ENCODE measurements at regions not wholly inside any gene's neighbourhood (a gene's known extent, or its start where the extent isn't known, plus 50 kb on each side); places are given as distances from the start of the nearest gene placed in this dataset.

- CTCF ChIA-PET, result no interaction called here
- no peaks in the 10 kb centered on the region for H3K9me3 ChIP-seq (ENCODE audit: control extremely low read depth in 1 of 5, control insufficient read depth in 4 of 5, insufficient read depth in 2 of 5, low read depth in 1 of 5, low read length in 4 of 5)
- H3K36me3 ChIP-seq (ENCODE audit: control insufficient read depth in 4 of 4, insufficient read depth in 4 of 4, low read length in 3 of 4), result no peaks in the 10 kb centered on the region
- POLR2A ChIA-PET, result no interaction called here
- no peak overlapping the region for H3K27ac ChIP-seq (ENCODE audit: insufficient read depth in 1 of 2, low read depth in 1 of 2, low read length in 2 of 2, poor library complexity in 1 of 2, severe bottlenecking in 2 of 2)
- H3K4me1 ChIP-seq (ENCODE audit: control extremely low read depth in 1 of 4, control insufficient read depth in 4 of 4, insufficient read depth in 4 of 4, low read length in 3 of 4), result no peaks in the 10 kb centered on the region
- no peak for DNase-seq
- WGBS (ENCODE audit: insufficient coverage), result 100% methylated on average over 1 of the region's 3 CpGs
- no peaks in the 10 kb centered on the region for H3K27me3 ChIP-seq (replicated peaks in 2 of 5; ENCODE audit: control insufficient read depth in 4 of 5, insufficient read depth in 5 of 5, low read length in 4 of 5)
- H3K4me3 ChIP-seq (ENCODE audit: control insufficient read depth in 1 of 7, extremely low read depth in 1 of 7, insufficient read depth in 4 of 7, low read depth in 2 of 7, low read length in 6 of 7), result no peak overlapping the region
Measured at GRCh38 chr6:78465059-78465634, 402.2 kb upstream of the IRAK1BP1 start.

GRCh38 chr6:78476561-78476960 lies 390.8 kb upstream of the IRAK1BP1 start:
- no peaks in the 10 kb centered on the region for H3K4me1 ChIP-seq (ENCODE audit: control extremely low read depth in 1 of 4, control insufficient read depth in 4 of 4, insufficient read depth in 4 of 4, low read length in 3 of 4)
- DNase-seq, result no peak
- CTCF ChIA-PET, result no interaction called here
- no peak overlapping the region for H3K27ac ChIP-seq (ENCODE audit: insufficient read depth in 1 of 2, low read depth in 1 of 2, low read length in 2 of 2, poor library complexity in 1 of 2, severe bottlenecking in 2 of 2)
- no peaks in the 10 kb centered on the region for H3K27me3 ChIP-seq (replicated peaks in 2 of 5; ENCODE audit: control insufficient read depth in 4 of 5, insufficient read depth in 5 of 5, low read length in 4 of 5)
- POLR2A ChIA-PET, result no interaction called here
- H3K36me3 ChIP-seq (ENCODE audit: control insufficient read depth in 4 of 4, insufficient read depth in 4 of 4, low read length in 3 of 4), result no peaks in the 10 kb centered on the region
- peaks cover 0 to 1% (median 0%) of the 10 kb centered on the region in 5 experiments for H3K9me3 ChIP-seq (ENCODE audit: control extremely low read depth in 1 of 5, control insufficient read depth in 4 of 5, insufficient read depth in 2 of 5, low read depth in 1 of 5, low read length in 4 of 5)
- no peak overlapping the region for H3K4me3 ChIP-seq (ENCODE audit: control insufficient read depth in 1 of 7, extremely low read depth in 1 of 7, insufficient read depth in 4 of 7, low read depth in 2 of 7, low read length in 6 of 7)

- WGBS (ENCODE audit: insufficient coverage), result no CpG with 5 or more reads among the region's 4 CpGs
- CTCF ChIA-PET, result interaction anchor here (0.7 kb wide), 1 partner anchor 194 kb away, joined by 3 read pairs; no protein-coding TSS in a partner anchor
Measured at GRCh38 chr6:78482801-78483552, 384.4 kb upstream of the IRAK1BP1 start.

GRCh38 chr6:78483553-78484197 lies 383.7 kb upstream of the IRAK1BP1 start:
- no peaks in the 10 kb centered on the region for H3K27me3 ChIP-seq (replicated peaks in 2 of 5; ENCODE audit: control insufficient read depth in 4 of 5, insufficient read depth in 5 of 5, low read length in 4 of 5)
- ChIA-PET POLR2A (no interaction called here), CTCF (no interaction called here)
- H3K4me1 ChIP-seq (ENCODE audit: control extremely low read depth in 1 of 4, control insufficient read depth in 4 of 4, insufficient read depth in 4 of 4, low read length in 3 of 4), result no peaks in the 10 kb centered on the region
- H3K4me3 ChIP-seq (ENCODE audit: control insufficient read depth in 1 of 7, extremely low read depth in 1 of 7, insufficient read depth in 4 of 7, low read depth in 2 of 7, low read length in 6 of 7), result no peak overlapping the region
- DNase-seq, result no peak
- WGBS (ENCODE audit: insufficient coverage), result no CpG with 5 or more reads among the region's 2 CpGs
- H3K27ac ChIP-seq (ENCODE audit: insufficient read depth in 1 of 2, low read depth in 1 of 2, low read length in 2 of 2, poor library complexity in 1 of 2, severe bottlenecking in 2 of 2), result no peak overlapping the region
- H3K36me3 ChIP-seq (ENCODE audit: control insufficient read depth in 4 of 4, insufficient read depth in 4 of 4, low read length in 3 of 4), result no peaks in the 10 kb centered on the region
- H3K9me3 ChIP-seq (ENCODE audit: control extremely low read depth in 1 of 5, control insufficient read depth in 4 of 5, insufficient read depth in 2 of 5, low read depth in 1 of 5, low read length in 4 of 5), result peaks cover 0 to 1% (median 0%) of the 10 kb centered on the region in 5 experiments

More at GRCh38 chr6:78482801-78483552, 384.4 kb upstream of the IRAK1BP1 start:
- no peaks in the 10 kb centered on the region for H3K4me1 ChIP-seq (ENCODE audit: control extremely low read depth in 1 of 4, control insufficient read depth in 4 of 4, insufficient read depth in 4 of 4, low read length in 3 of 4)
- H3K4me3 ChIP-seq (ENCODE audit: control insufficient read depth in 1 of 7, extremely low read depth in 1 of 7, insufficient read depth in 4 of 7, low read depth in 2 of 7, low read length in 6 of 7), result no peak overlapping the region
- no peaks in the 10 kb centered on the region for H3K27me3 ChIP-seq (replicated peaks in 2 of 5; ENCODE audit: control insufficient read depth in 4 of 5, insufficient read depth in 5 of 5, low read length in 4 of 5)
- POLR2A ChIA-PET, result no interaction called here
- DNase-seq, result no peak
- H3K9me3 ChIP-seq (ENCODE audit: control extremely low read depth in 1 of 5, control insufficient read depth in 4 of 5, insufficient read depth in 2 of 5, low read depth in 1 of 5, low read length in 4 of 5), result peaks cover 0 to 1% (median 0%) of the 10 kb centered on the region in 5 experiments
- no peaks in the 10 kb centered on the region for H3K36me3 ChIP-seq (ENCODE audit: control insufficient read depth in 4 of 4, insufficient read depth in 4 of 4, low read length in 3 of 4)
- no peak overlapping the region for H3K27ac ChIP-seq (ENCODE audit: insufficient read depth in 1 of 2, low read depth in 1 of 2, low read length in 2 of 2, poor library complexity in 1 of 2, severe bottlenecking in 2 of 2)

DNA sequence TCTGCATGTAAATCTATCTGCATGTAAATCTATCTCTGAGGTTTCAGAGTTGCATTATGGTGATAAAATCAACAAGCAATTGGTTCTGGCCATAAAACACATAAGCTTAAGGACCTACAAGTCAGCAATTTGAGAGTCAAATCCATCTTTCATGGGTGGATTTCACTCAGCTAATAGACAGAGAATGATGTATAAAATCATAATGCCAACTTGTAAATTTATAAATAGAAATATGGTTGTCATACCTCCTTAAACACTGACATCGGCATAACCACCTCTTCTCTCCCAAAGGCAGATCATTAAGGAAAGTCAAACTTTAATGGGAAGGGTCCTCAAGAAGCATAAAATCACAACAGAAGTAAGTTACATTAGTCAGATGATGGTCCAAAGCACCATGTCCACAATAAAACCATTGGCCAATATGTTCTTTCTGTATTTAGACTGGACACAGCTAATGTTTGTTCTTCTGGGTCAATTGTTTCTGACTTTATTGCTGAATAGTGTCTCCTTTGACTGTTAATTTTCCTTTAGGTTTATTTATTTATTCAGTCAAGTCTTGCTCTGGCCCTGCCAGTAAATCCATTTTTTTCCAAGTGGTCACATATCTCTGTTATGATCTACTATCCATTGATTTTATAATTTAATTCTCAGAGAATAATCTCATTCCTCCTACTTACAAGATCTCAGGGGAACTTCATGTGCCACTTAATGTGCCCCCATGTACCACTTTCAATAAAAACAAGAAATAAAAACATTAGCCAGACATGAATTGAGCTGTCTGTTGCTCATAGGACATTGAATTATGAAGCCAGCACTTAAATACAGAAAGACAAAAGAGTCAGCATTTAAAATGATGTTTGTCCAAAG lies 382.9 kb upstream of the IRAK1BP1 start:
- ChIA-PET POLR2A (no interaction called here), CTCF (no interaction called here)
- Histone ChIP-seq H3K4me1 (ENCODE audit: control extremely low read depth in 1 of 4, control insufficient read depth in 4 of 4, insufficient read depth in 4 of 4, low read length in 3 of 4) (no peaks in the 10 kb centered on the region), H3K9me3 (ENCODE audit: control extremely low read depth in 1 of 5, control insufficient read depth in 4 of 5, insufficient read depth in 2 of 5, low read depth in 1 of 5, low read length in 4 of 5) (peaks cover 0 to 1% (median 0%) of the 10 kb centered on the region in 5 experiments), H3K36me3 (ENCODE audit: control insufficient read depth in 4 of 4, insufficient read depth in 4 of 4, low read length in 3 of 4) (no peaks in the 10 kb centered on the region), H3K27ac (ENCODE audit: insufficient read depth in 1 of 2, low read depth in 1 of 2, low read length in 2 of 2, poor library complexity in 1 of 2, severe bottlenecking in 2 of 2) (no peak overlapping the region), H3K27me3 (replicated peaks in 2 of 5; ENCODE audit: control insufficient read depth in 4 of 5, insufficient read depth in 5 of 5, low read length in 4 of 5) (no peaks in the 10 kb centered on the region), H3K4me3 (ENCODE audit: control insufficient read depth in 1 of 7, extremely low read depth in 1 of 7, insufficient read depth in 4 of 7, low read depth in 2 of 7, low read length in 6 of 7) (no peak overlapping the region)
- no peak for DNase-seq
- WGBS (ENCODE audit: insufficient coverage), result no CpG with 5 or more reads among the region's 1 CpG

DNA sequence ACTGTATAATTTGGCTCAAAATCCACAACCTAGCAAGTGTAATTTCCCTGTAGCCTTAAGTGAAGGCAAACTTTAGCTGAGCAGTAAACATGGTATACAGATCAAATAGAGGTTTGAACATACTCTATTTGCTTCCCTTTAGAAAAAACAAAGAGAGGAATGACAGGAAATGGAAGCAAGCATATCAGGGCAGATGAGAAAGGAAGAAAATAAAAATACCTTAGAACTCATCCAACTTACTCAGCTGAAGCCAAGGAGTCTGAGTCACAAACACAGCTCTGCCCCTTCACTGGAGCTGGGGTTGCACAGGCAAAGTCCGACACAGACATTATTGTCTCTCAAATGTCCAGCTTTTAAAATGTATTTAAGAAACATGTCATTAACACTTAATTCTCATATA lies 379.9 kb upstream of the IRAK1BP1 start:
- H3K4me1 ChIP-seq (ENCODE audit: control extremely low read depth in 1 of 4, control insufficient read depth in 4 of 4, insufficient read depth in 4 of 4, low read length in 3 of 4), result no peaks in the 10 kb centered on the region
- WGBS (ENCODE audit: insufficient coverage), result no CpG with 5 or more reads among the region's 1 CpG
- H3K27me3 ChIP-seq (replicated peaks in 2 of 5; ENCODE audit: control insufficient read depth in 4 of 5, insufficient read depth in 5 of 5, low read length in 4 of 5), result no peaks in the 10 kb centered on the region
- no peaks in the 10 kb centered on the region for H3K9me3 ChIP-seq (ENCODE audit: control extremely low read depth in 1 of 5, control insufficient read depth in 4 of 5, insufficient read depth in 2 of 5, low read depth in 1 of 5, low read length in 4 of 5)
- H3K4me3 ChIP-seq (ENCODE audit: control insufficient read depth in 1 of 7, extremely low read depth in 1 of 7, insufficient read depth in 4 of 7, low read depth in 2 of 7, low read length in 6 of 7), result no peak overlapping the region
- ChIA-PET POLR2A (no interaction called here), CTCF (no interaction called here)
- no peak for DNase-seq
- no peak overlapping the region for H3K27ac ChIP-seq (ENCODE audit: insufficient read depth in 1 of 2, low read depth in 1 of 2, low read length in 2 of 2, poor library complexity in 1 of 2, severe bottlenecking in 2 of 2)
- no peaks in the 10 kb centered on the region for H3K36me3 ChIP-seq (ENCODE audit: control insufficient read depth in 4 of 4, insufficient read depth in 4 of 4, low read length in 3 of 4)

All from common myeloid progenitor, CD34-positive (primary cell).